HG02759 (cell line): ENCODE measurements at regions not wholly inside any gene's neighbourhood (a gene's known extent, or its start where the extent isn't known, plus 50 kb on each side); places are given as distances from the start of the nearest gene placed in this dataset.

Experiments
- ATAC-seq: cut with Tn5 transposase; IDR thresholded peaks from one replicate; pipeline ENCODE4 v1.9.1; 2021; ENCODE audit warnings: mild to moderate bottlenecking, moderate library complexity; ENCODE audit not compliant: unreplicated experiment

DNA sequence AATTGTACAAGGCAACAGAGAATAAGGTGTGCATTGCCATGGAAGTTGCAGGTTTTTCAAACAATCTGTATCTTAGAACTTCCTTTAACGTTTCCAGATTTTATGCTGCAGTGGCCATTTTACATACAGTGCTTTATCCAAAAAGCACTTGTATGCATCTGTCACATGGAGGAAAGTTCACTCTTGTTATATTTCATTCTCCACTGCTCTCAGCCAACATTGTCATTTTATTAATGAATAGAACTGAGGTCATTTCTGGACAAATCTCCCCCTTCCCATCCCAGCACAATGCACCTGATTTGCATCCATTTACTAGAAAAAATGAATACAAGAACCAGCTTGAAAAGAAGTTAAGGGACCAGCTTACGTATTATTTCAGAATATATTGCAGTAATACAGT, 342.0 kb downstream of the USP25 start:
- ATAC-seq, result no peak

GRCh38 chr21:16072221-16072620, 342.4 kb downstream of the USP25 start:
- ATAC-seq, result no peak

DNA sequence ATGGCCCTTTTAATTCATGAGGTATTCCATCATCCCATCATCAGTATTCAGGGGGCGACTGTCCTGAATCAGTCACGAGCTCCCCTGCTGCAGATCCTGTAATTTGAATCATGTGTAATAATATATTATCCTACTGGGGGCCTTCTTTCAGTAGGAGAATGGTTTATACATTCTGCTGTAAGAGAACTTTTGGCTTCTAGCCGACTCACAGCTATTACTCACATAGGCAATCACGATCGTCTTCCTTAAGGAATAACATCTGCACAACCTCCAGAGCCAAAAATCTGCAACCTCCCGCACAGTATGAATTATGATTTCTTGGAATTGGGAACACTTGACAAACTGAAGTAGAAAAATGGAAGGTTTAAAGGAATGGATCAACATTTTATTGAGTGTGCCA, 343.0 kb downstream of the USP25 start:
- ATAC-seq, result no peak

GRCh38 chr21:16073586-16073985, 343.8 kb downstream of the USP25 start:
- no peak for ATAC-seq

GRCh38 chr21:16074950-16075489, 345.2 kb downstream of the USP25 start:
- ATAC-seq, result no peak

- ATAC-seq, result no peak
These were observed 346.0 kb downstream of the USP25 start for GRCh38 chr21:16075649-16076282.

- no peak for ATAC-seq
These were observed 346.7 kb downstream of the USP25 start for GRCh38 chr21:16076465-16076864.

DNA sequence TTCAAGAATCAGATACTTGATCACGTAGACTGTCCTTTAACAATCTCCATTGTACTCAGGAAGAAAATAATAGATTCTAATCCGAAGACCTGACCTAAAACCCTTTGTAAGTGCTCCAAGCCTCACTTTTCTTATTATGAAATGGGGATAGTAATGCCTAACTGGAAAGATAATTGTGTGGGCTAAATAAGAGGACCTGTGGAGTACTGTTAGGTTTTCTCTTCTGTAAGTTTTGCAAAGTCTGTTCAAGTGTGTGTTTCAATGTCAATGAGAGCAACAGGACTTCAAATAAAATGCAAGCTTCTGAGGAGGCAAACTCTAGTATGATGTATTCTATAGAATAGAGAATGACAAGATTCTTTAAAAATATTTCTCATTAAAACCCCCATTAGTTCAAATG, 348.6 kb downstream of the USP25 start:
- ATAC-seq, result no peak

DNA sequence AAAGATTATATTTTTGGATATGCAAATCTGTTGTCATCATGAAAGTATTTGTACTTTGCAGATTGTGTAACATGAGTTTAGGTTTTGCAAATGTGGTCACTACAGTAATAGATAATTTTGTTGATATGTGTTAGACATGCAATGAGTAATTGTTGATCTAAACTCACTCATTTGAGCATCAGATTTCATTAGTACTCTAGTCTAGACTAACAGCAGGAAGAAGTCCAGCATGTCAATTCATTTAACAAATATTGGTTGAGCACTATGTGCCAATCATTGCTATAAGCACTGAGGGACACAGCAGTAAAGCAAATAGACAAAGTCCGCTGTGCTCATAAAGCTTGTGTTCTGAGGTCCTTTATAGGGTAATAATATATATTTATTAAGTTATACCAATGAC, 350.0 kb downstream of the USP25 start:
- ATAC-seq, result no peak

DNA sequence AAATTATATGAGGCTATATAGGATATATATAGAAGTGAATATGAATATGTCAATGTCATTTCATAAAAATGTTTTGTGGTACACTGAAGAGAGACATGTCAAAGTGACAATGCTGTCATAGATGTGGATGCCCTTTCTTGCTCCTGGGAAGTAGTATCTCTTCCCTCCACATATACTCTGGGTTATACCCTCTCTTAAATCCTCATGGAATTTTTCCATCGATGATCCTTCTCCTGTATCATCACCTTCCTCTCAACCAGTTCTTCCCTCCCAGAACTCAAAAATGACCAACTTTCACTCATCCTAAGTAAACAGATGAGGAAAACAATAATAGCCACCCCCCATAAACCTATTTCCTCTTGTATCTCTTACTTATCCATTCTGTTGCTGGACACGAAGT, 351.5 kb downstream of the USP25 start:
- no peak for ATAC-seq

GRCh38 chr21:16082038-16082816, 352.4 kb downstream of the USP25 start:
- peak; percentile 53 for ATAC-seq

DNA sequence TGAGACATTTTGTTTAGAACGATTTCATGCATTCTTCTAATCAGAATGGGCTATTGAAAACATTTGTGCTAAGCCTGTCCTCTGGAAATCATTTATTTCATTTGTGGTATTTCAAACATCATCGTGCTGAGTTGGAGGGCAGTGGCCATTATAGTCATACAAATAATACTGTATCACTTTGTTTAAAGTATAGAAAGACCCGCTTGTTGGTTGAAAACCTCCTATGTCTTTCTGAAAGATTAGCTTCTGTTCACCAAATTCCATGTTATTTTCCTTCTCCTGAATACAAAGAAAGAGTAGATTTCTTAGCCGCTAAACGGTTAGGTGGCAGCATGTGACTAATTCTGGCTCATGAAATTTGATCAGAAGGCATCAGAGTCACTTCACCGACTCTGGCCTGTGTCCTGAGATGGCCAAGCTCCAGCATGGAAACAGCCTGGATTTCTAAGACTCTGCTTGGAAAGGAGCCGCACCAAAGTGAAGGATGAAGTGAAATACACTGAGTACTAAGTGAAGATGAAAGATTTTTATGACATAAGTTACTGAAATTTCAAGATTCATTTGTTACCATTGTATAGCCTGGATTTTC, 355.1 kb downstream of the USP25 start:
- ATAC-seq, result no peak

- no peak for ATAC-seq
These were observed 355.6 kb downstream of the USP25 start for GRCh38 chr21:16085421-16085820.

DNA sequence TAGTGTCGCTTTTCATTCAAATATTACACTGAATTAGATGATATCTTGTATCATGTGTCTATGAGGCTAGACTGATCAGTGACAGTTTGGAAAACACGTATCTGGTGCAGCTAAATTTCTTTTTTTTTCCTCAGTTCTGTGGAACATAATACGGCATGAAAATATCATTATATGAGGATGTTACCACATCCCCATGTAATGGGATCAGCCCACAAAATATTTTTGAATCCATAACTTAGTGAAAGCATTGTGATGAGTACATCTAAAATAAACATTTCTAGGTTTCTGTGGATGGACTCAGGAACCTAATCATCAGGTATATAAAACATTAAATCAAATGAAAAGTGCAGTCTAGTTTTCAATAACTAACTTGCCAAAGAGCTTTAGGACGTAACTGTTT, 356.3 kb downstream of the USP25 start:
- no peak for ATAC-seq

GRCh38 chr21:16086936-16087335, 357.2 kb downstream of the USP25 start:
- ATAC-seq, result no peak

- ATAC-seq, result no peak
These were observed 357.7 kb downstream of the USP25 start for GRCh38 chr21:16087523-16087922.

DNA sequence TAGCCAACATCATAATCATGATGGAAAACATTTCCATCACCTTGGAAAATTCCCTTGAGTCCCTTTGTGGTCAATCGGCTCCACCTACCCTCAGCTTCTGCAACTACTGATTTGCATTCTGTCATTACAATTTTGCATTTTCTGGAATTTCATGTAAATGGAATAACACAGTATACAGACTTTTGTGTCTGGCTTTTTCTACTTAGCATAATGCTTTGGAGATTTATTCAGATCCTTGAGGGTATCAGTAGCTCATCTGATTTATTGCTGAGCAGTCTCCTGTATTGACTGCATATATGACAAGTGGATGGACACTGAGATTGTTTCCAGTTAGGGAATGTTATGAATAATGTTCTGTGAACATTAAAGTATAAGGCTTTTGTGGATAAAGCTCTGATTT, 358.3 kb downstream of the USP25 start:
- ATAC-seq, result no peak

GRCh38 chr21:16095005-16095404, 365.2 kb downstream of the USP25 start:
- no peak for ATAC-seq

GRCh38 chr21:16096988-16097387, 367.2 kb downstream of the USP25 start:
- no peak for ATAC-seq

DNA sequence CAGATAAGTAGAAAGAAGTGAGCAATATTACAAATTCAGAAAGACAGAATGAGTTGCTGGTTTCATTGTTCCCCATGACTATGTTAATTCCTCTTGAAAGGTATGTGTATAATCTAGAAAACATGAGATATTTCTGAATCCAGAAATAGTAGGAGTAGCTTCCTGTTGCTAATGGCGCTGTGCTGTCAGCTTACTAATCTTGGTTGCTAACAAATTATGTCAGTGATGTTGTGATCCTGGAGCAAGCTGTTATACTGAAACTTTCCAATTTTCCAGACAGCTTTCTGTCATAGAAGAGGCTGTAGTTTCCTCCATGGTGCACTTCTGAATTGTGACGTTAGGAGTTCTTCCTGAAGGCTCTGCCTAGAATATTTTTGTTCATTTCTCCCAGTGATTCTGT, 372.3 kb downstream of the USP25 start:
- no peak for ATAC-seq

DNA sequence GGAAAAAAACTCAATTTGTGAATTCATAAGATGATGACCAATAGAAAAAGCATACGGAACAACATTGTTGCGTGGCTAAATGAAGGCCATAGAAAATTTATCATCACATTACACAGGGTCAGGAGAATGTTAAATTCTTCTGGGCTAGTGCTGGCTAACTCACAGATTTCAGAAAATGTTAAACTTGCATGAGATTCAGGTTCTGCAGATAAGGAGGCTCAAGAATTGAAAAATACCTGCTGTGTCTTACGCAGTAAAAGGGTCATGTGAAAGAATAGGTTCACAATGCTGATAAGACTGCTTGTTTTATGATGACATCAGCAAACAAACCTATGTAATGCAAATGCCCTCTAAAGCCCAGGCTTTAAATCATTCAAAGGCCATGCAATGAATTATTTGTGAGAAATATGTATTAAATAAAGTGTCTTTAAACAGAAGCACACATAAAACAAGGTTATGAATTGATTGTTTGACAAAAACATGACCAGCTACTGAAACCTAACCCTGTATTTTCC, 378.8 kb downstream of the USP25 start:
- no peak for ATAC-seq
